CD4-positive, alpha-beta memory T cell (primary cell): ENCODE measurements at regions not wholly inside any gene's neighbourhood (a gene's known extent, or its start where the extent isn't known, plus 50 kb on each side); places are given as distances from the start of the nearest gene placed in this dataset.
"Not testable (repeated sequence)": the region's sequence is repeated elsewhere in the genome, so short reads cannot be mapped to it uniquely, and the experiment has no call there.

Source experiments
- CTCF ChIA-PET: fragments of 350-600 bp; sonication (Branson Sonifier 250); formaldehyde crosslinking; loops from one replicate; lab custom pipeline; 2021; ENCODE audit warnings: inconsistent platforms; ENCODE audit not compliant: partially characterized antibody; lab: Charles Lee
- POLR2A ChIA-PET: fragments of 350-600 bp; sonication (Branson Sonifier 250); formaldehyde crosslinking; loops from one replicate; lab custom pipeline; 2021; ENCODE audit not compliant: partially characterized antibody; lab: Charles Lee
- DNase-seq, 5 donors: peaks; one replicate each; pipeline versions ENCODE4 v3.0.0 to v3.0.0-alpha.2; 2020 to 2022; ENCODE audit warnings: mixed read lengths in 1 of 5
- H3K27ac ChIP-seq: one replicate; pipeline ENCODE4 v1.7.0; 2013; ENCODE audit warnings: low read depth, low read length
- H3K27me3 ChIP-seq: 2 replicates; pipeline ENCODE4 v1.7.0; 2013; ENCODE audit warnings: mild to moderate bottlenecking, low read length, moderate library complexity; ENCODE audit not compliant: insufficient read depth
- H3K36me3 ChIP-seq: 2 replicates; pipeline ENCODE4 v1.7.0; 2013; ENCODE audit warnings: mild to moderate bottlenecking, low read length, moderate library complexity; ENCODE audit not compliant: insufficient read depth
- H3K4me1 ChIP-seq: 2 replicates; pipeline ENCODE4 v1.7.0; 2013; ENCODE audit warnings: mild to moderate bottlenecking, low read length, moderate library complexity; ENCODE audit not compliant: insufficient read depth
- H3K4me3 ChIP-seq, 2 donors: one replicate each; pipeline ENCODE4 v1.7.0; 2013; ENCODE audit warnings: low read length in 2 of 2, mild to moderate bottlenecking in 1 of 2
- H3K9me3 ChIP-seq, 2 donors: one replicate each; pipeline ENCODE4 v1.7.0; 2013; ENCODE audit warnings: low read length in 2 of 2, control low read depth in 1 of 2; ENCODE audit not compliant: control insufficient read depth in 1 of 2
- H3K27ac Mint-ChIP-seq, 7 donors: one replicate each; pipeline ENCODE4 v1.8.0; 2020 to 2021; ENCODE audit warnings: mixed read lengths in 7 of 7, mild to moderate bottlenecking in 6 of 7, inconsistent platforms in 3 of 7, moderate library complexity in 3 of 7
- H3K27me3 Mint-ChIP-seq, 2 donors: one replicate each; pipeline ENCODE4 v1.8.0; 2020 to 2021; ENCODE audit warnings: mixed read lengths in 2 of 2
- H3K36me3 Mint-ChIP-seq, 2 donors: one replicate each; pipeline ENCODE4 v1.8.0; 2020 to 2021; ENCODE audit warnings: mixed read lengths in 2 of 2, inconsistent platforms in 1 of 2, mild to moderate bottlenecking in 1 of 2
- H3K4me1 Mint-ChIP-seq, 4 donors: one replicate each; pipeline ENCODE4 v1.8.0; 2020 to 2021; ENCODE audit warnings: mixed read lengths in 4 of 4, mild to moderate bottlenecking in 1 of 4
- H3K4me3 Mint-ChIP-seq, 8 donors: one replicate each; pipeline ENCODE4 v1.8.0; 2020 to 2021; ENCODE audit warnings: mixed read lengths in 8 of 8, mild to moderate bottlenecking in 7 of 8, moderate library complexity in 6 of 8, inconsistent platforms in 3 of 8
- H3K9me3 Mint-ChIP-seq, 8 donors: one replicate each; pipeline ENCODE4 v1.8.0; 2020 to 2021; ENCODE audit warnings: mixed read lengths in 8 of 8, mild to moderate bottlenecking in 5 of 8, inconsistent platforms in 3 of 8, moderate library complexity in 1 of 8
- intact Hi-C: fragments of 100-400 bp; cut with micrococcal nuclease; formaldehyde crosslinking; loops from one replicate; pipeline ENCODE4 v1.15.1; 2023

- Mint-ChIP-seq H3K36me3 (no peaks in the 10 kb centered on the region), H3K27me3 (no peaks in the 10 kb centered on the region), H3K27ac (no peak overlapping the region), H3K4me3 (no peak overlapping the region), H3K9me3 (peaks cover 0 to 12% (median 3%) of the 10 kb centered on the region in 8 donors), H3K4me1 (no peaks in the 10 kb centered on the region)
- intact Hi-C loops, result no loop called here
- ChIA-PET POLR2A (no interaction called here), CTCF (no interaction called here)
- no peaks in the 10 kb centered on the region for H3K4me1 ChIP-seq
- H3K4me3 ChIP-seq, result no peak overlapping the region
- H3K9me3 ChIP-seq, result no peaks in the 10 kb centered on the region
- no peaks in the 10 kb centered on the region for H3K36me3 ChIP-seq
- H3K27me3 ChIP-seq, result no peaks in the 10 kb centered on the region
- no peak for DNase-seq
- no peak overlapping the region for H3K27ac ChIP-seq
Measured at GRCh38 chr2:208669394-208669793, 262.8 kb downstream of the PTH2R start.

- Mint-ChIP-seq H3K27ac (no peak overlapping the region), H3K4me3 (no peak overlapping the region), H3K36me3 (no peaks in the 10 kb centered on the region), H3K9me3 (peaks cover 0 to 12% (median 4%) of the 10 kb centered on the region in 8 donors), H3K4me1 (no peaks in the 10 kb centered on the region), H3K27me3 (no peaks in the 10 kb centered on the region)
- no peaks in the 10 kb centered on the region for H3K36me3 ChIP-seq
- no peak for DNase-seq
- no peaks in the 10 kb centered on the region for H3K27me3 ChIP-seq
- H3K9me3 ChIP-seq, result no peaks in the 10 kb centered on the region
- POLR2A ChIA-PET, result no interaction called here
- H3K4me1 ChIP-seq, result no peaks in the 10 kb centered on the region
- intact Hi-C loops, result no loop called here
- no peak overlapping the region for H3K4me3 ChIP-seq
- CTCF ChIA-PET, result no interaction called here
- H3K27ac ChIP-seq, result no peak overlapping the region
Measured at GRCh38 chr2:208671284-208671683, 264.7 kb downstream of the PTH2R start.

- H3K9me3 Mint-ChIP-seq, result peaks cover 0 to 12% (median 4%) of the 10 kb centered on the region in 8 donors
Measured at GRCh38 chr2:208671886-208672680, 265.5 kb downstream of the PTH2R start.

GRCh38 chr2:208673631-208674030 is 267.0 kb downstream of the PTH2R start:
- no peaks in the 10 kb centered on the region for H3K4me1 ChIP-seq
- H3K9me3 Mint-ChIP-seq, result peaks cover 0 to 9% (median 3%) of the 10 kb centered on the region in 8 donors

More at GRCh38 chr2:208671886-208672680, 265.5 kb downstream of the PTH2R start:
- Mint-ChIP-seq H3K27me3 (no peaks in the 10 kb centered on the region), H3K4me3 (no peak overlapping the region), H3K4me1 (no peaks in the 10 kb centered on the region), H3K36me3 (no peaks in the 10 kb centered on the region), H3K27ac (no peak overlapping the region)
- Histone ChIP-seq H3K27me3 (no peaks in the 10 kb centered on the region), H3K27ac (no peak overlapping the region), H3K4me3 (no peak overlapping the region), H3K9me3 (no peaks in the 10 kb centered on the region), H3K36me3 (no peaks in the 10 kb centered on the region), H3K4me1 (no peaks in the 10 kb centered on the region)
- DNase-seq, result no peak
- ChIA-PET CTCF (no interaction called here), POLR2A (no interaction called here)
- intact Hi-C loops, result no loop called here

GRCh38 chr2:208674919-208675318 is 268.3 kb downstream of the PTH2R start:
- H3K36me3 Mint-ChIP-seq, result no peaks in the 10 kb centered on the region
- H3K4me3 Mint-ChIP-seq, result no peak overlapping the region
- ChIA-PET POLR2A (no interaction called here), CTCF (no interaction called here)
- intact Hi-C loops, result no loop called here
- H3K27ac ChIP-seq, result no peak overlapping the region
- no peaks in the 10 kb centered on the region for H3K27me3 ChIP-seq
- H3K4me1 Mint-ChIP-seq, result no peaks in the 10 kb centered on the region
- H3K27me3 Mint-ChIP-seq, result no peaks in the 10 kb centered on the region
- no peak for DNase-seq
- no peak overlapping the region for H3K27ac Mint-ChIP-seq
- no peaks in the 10 kb centered on the region for H3K4me1 ChIP-seq
- H3K9me3 ChIP-seq, result no peaks in the 10 kb centered on the region
- no peak overlapping the region for H3K4me3 ChIP-seq
- no peaks in the 10 kb centered on the region for H3K36me3 ChIP-seq
- H3K9me3 Mint-ChIP-seq, result peaks cover 0 to 17% (median 3%) of the 10 kb centered on the region in 8 donors

More at GRCh38 chr2:208673631-208674030, 267.0 kb downstream of the PTH2R start:
- no peak overlapping the region for H3K4me3 Mint-ChIP-seq
- Histone ChIP-seq H3K4me3 (no peak overlapping the region), H3K27me3 (no peaks in the 10 kb centered on the region), H3K36me3 (no peaks in the 10 kb centered on the region), H3K27ac (no peak overlapping the region), H3K9me3 (no peaks in the 10 kb centered on the region)
- no peaks in the 10 kb centered on the region for H3K27me3 Mint-ChIP-seq
- no peaks in the 10 kb centered on the region for H3K36me3 Mint-ChIP-seq
- intact Hi-C loops, result no loop called here
- H3K27ac Mint-ChIP-seq, result no peak overlapping the region
- POLR2A ChIA-PET, result no interaction called here
- CTCF ChIA-PET, result interaction anchor here (1.4 kb wide), 1 partner anchor 9 kb away, joined by 4 read pairs; no protein-coding TSS in a partner anchor
- no peak for DNase-seq
- H3K4me1 Mint-ChIP-seq, result no peaks in the 10 kb centered on the region

GRCh38 chr2:208685929-208686328 is 279.3 kb downstream of the PTH2R start:
- H3K27ac ChIP-seq, CTCF ChIA-PET, intact Hi-C loops, H3K36me3 ChIP-seq, H3K4me3 ChIP-seq, H3K27me3 Mint-ChIP-seq, H3K36me3 Mint-ChIP-seq, H3K9me3 ChIP-seq, H3K27me3 ChIP-seq, DNase-seq, H3K4me3 Mint-ChIP-seq, H3K4me1 ChIP-seq, H3K27ac Mint-ChIP-seq, POLR2A ChIA-PET, H3K4me1 Mint-ChIP-seq: not testable (repeated sequence)
- H3K9me3 Mint-ChIP-seq, result peaks cover 0 to 31% (median 11%) of the 10 kb centered on the region in 8 donors

- no peaks in the 10 kb centered on the region for H3K4me1 ChIP-seq
- H3K9me3 ChIP-seq, result no peaks in the 10 kb centered on the region
- intact Hi-C loops, result no loop called here
- DNase-seq, result no peak
- H3K4me3 ChIP-seq, result no peak overlapping the region
- Mint-ChIP-seq H3K27me3 (no peaks in the 10 kb centered on the region), H3K4me1 (no peaks in the 10 kb centered on the region), H3K36me3 (no peaks in the 10 kb centered on the region), H3K27ac (no peak overlapping the region), H3K4me3 (no peak overlapping the region), H3K9me3 (peaks cover 0 to 29% (median 10%) of the 10 kb centered on the region in 8 donors)
- no peaks in the 10 kb centered on the region for H3K36me3 ChIP-seq
- no peak overlapping the region for H3K27ac ChIP-seq
- ChIA-PET POLR2A (no interaction called here), CTCF (no interaction called here)
- no peaks in the 10 kb centered on the region for H3K27me3 ChIP-seq
Measured at GRCh38 chr2:208686665-208687064, 280.1 kb downstream of the PTH2R start.
